Adrenal gland (tissue), 9 donors: ENCODE measurements at regions not wholly inside any gene's neighbourhood (a gene's known extent, or its start where the extent isn't known, plus 50 kb on each side); places are given as distances from the start of the nearest gene placed in this dataset.

ENCODE experiments used
- DNase-seq, 7 donors: peaks; one replicate each; pipeline ENCODE4 v3.0.0-alpha.2; 2019 to 2020
- H3K27ac ChIP-seq, 5 donors: fragments of 200-600 bp; sonication (generic) in 4 of 5; 1 replicate in 3 of 5; 2 replicates in 2 of 5; pipeline versions ENCODE4 v1.5.1 to v1.8.0; 2016 to 2020; ENCODE audit warnings: mild to moderate bottlenecking in 1 of 5
- H3K27me3 ChIP-seq: fragments of 200-600 bp; 2 replicates; pipeline ENCODE4 v1.8.0; 2021
- H3K36me3 ChIP-seq, 2 donors: fragments of 200-600 bp; replicated peaks in 1 of 2; 1 replicate in 1 of 2; 2 replicates in 1 of 2; pipeline versions ENCODE4 v1.5.1 to v1.8.0; 2018 to 2022
- H3K4me1 ChIP-seq, 2 donors: fragments of 200-600 bp; replicated peaks in 1 of 2; 1 replicate in 1 of 2; 2 replicates in 1 of 2; pipeline versions ENCODE4 v1.5.1 to v1.8.0; 2018 to 2021
- H3K4me3 ChIP-seq, 4 donors: fragments of 200-600 bp; sonication (generic) in 3 of 4; one replicate each; pipeline ENCODE4 v1.5.1; 2016 to 2018
- H3K9me3 ChIP-seq, 3 donors: fragments of 200-600 bp; sonication (generic) in 1 of 3; replicated peaks in 1 of 3; 1 replicate in 2 of 3; 2 replicates in 1 of 3; pipeline versions ENCODE4 v1.5.1 to v1.8.0; 2016 to 2021
- CTCF ChIP-seq, 6 experiments: fragments of 450-650 bp in 4 of 6; fragments of 200-600 bp in 2 of 6; sonication (generic) in 1 of 6; IDR thresholded peaks; 1 replicate in 5 of 6; 2 replicates in 1 of 6; pipeline versions ENCODE4 v1.5.1 to v1.8.0; 2016 to 2021; ENCODE audit warnings: antibody characterized with exemption in 6 of 6, mild to moderate bottlenecking in 2 of 6, moderate library complexity in 1 of 6
- POLR2A ChIP-seq, 2 donors: fragments of 450-650 bp; IDR thresholded peaks; one replicate each; pipeline ENCODE4 v1.6.1; 2017; ENCODE audit warnings: antibody characterized with exemption in 2 of 2, mild to moderate bottlenecking in 2 of 2, moderate library complexity in 1 of 2
- WGBS, 4 donors: extraction: QIAGEN DNeasy Blood & Tissue Kit in 2 of 4; methylation state at CpG; one replicate each; pipeline versions ENCODE4 v1.1.5 to v1.1.7; 2013 to 2017; 5-methylcytosine and 5-hydroxymethylcytosine counted together
- intact Hi-C, 2 donors: fragments of 100-400 bp; cut with DNase I; formaldehyde crosslinking; loops; one replicate each; pipeline versions ENCODE4 v1.14.1 to v1.15.0; 2022 to 2023
- donor health status: healthy with polysubstance abuse.
- donor health status: Bipolar disorder and iron deficiency.
- donor health status: DM: yes; HTN: yes; CAD: no.
- donor health status: DM: no; HTN: no; CAD: no.
- donor health status: DM: no; HTN: no; CAD: no.

GRCh38 chr1:185559151-185559550, 175.0 kb upstream of the HMCN1 start:
- 89 to 95% (median 93%) methylated on average over 1 of the region's 1 CpG for WGBS, 4 donors
- no peaks in the 10 kb centered on the region for H3K4me1 ChIP-seq
- H3K4me3 ChIP-seq: no peak overlapping the region
- H3K27me3 ChIP-seq: no peaks in the 10 kb centered on the region
- no peak for TF ChIP-seq POLR2A (IDR thresholded peaks at IDR 0.05)
- TF ChIP-seq CTCF (IDR thresholded peaks at IDR 0.05): no peak
- no peak for DNase-seq
- no peaks in the 10 kb centered on the region for H3K36me3 ChIP-seq
- peaks cover 0 to 5% (median 0%) of the 10 kb centered on the region in 3 donors for H3K9me3 ChIP-seq
- intact Hi-C loops: no loop called here
- no peak overlapping the region for H3K27ac ChIP-seq

GRCh38 chr1:185556561-185556960, 177.6 kb upstream of the HMCN1 start:
- no peaks in the 10 kb centered on the region for H3K9me3 ChIP-seq
- 0 to 97% (median 49%) methylated on average over 1 of the region's 1 CpG for WGBS, 4 donors
- H3K4me3 ChIP-seq: no peak overlapping the region

GRCh38 chr1:185555743-185556142, 178.4 kb upstream of the HMCN1 start:
- TF ChIP-seq POLR2A (IDR thresholded peaks at IDR 0.05) (no peak), CTCF (IDR thresholded peaks at IDR 0.05) (no peak)

More at GRCh38 chr1:185556561-185556960, 177.6 kb upstream of the HMCN1 start:
- TF ChIP-seq CTCF (IDR thresholded peaks at IDR 0.05) (no peak), POLR2A (IDR thresholded peaks at IDR 0.05) (no peak)
- no peaks in the 10 kb centered on the region for H3K4me1 ChIP-seq
- H3K27ac ChIP-seq: no peak overlapping the region
- DNase-seq: no peak
- no peaks in the 10 kb centered on the region for H3K27me3 ChIP-seq
- H3K36me3 ChIP-seq: no peaks in the 10 kb centered on the region
- intact Hi-C loops: no loop called here

GRCh38 chr1:185551008-185551407, 183.2 kb upstream of the HMCN1 start:
- Histone ChIP-seq H3K27ac (no peak overlapping the region), H3K4me3 (no peak overlapping the region), H3K27me3 (no peaks in the 10 kb centered on the region), H3K4me1 (no peaks in the 10 kb centered on the region), H3K9me3 (no peaks in the 10 kb centered on the region), H3K36me3 (no peaks in the 10 kb centered on the region)
- DNase-seq: peak in 6 of 7 donors; percentile 23 to 60 (median 34)
- intact Hi-C loops: no loop called here
- TF ChIP-seq POLR2A (IDR thresholded peaks at IDR 0.05): no peak
- no peak for TF ChIP-seq CTCF (IDR thresholded peaks at IDR 0.05)
- 63 to 80% (median 72%) methylated on average over 2 of the region's 2 CpGs for WGBS, 4 donors

More at GRCh38 chr1:185555743-185556142, 178.4 kb upstream of the HMCN1 start:
- Histone ChIP-seq H3K9me3 (no peaks in the 10 kb centered on the region), H3K27me3 (no peaks in the 10 kb centered on the region), H3K4me3 (no peak overlapping the region), H3K36me3 (no peaks in the 10 kb centered on the region), H3K27ac (no peak overlapping the region), H3K4me1 (no peaks in the 10 kb centered on the region)
- intact Hi-C loops: no loop called here
- DNase-seq: no peak
